Neural cell (in vitro differentiated cells): ENCODE measurements at regions not wholly inside any gene's neighbourhood (a gene's known extent, or its start where the extent isn't known, plus 50 kb on each side); places are given as distances from the start of the nearest gene placed in this dataset.

ENCODE experiments used
- H2AFZ ChIP-seq: fragments of 200-600, 300-800 bp; sonication (generic), shearing (Covaris generic); 2 replicates; pipeline ENCODE4 v1.6.0; 2014; ENCODE audit warnings: low read depth, mild to moderate bottlenecking, antibody characterized with exemption, low read length, moderate library complexity
- H3F3A ChIP-seq: fragments of 200-600 bp; shearing (Covaris generic); 2 replicates; pipeline ENCODE4 v1.6.1; 2016; ENCODE audit warnings: mild to moderate bottlenecking, moderate library complexity, mixed read lengths, antibody characterized with exemption, low read length; ENCODE audit not compliant: insufficient read depth, poor library complexity, severe bottlenecking
- H3K27ac ChIP-seq: fragments of 200-600, 300-800 bp; sonication (generic), shearing (Covaris generic); 2 replicates; pipeline ENCODE4 v1.5.1; 2014; ENCODE audit warnings: mild to moderate bottlenecking, low read length, moderate library complexity
- H3K27me3 ChIP-seq: fragments of 300-800, 200-600 bp; sonication (generic), shearing (Covaris generic); 2 replicates; pipeline ENCODE4 v1.6.0; 2014; ENCODE audit warnings: mild to moderate bottlenecking, low read depth, low read length, moderate library complexity; ENCODE audit not compliant: insufficient read depth
- H3K36me3 ChIP-seq: fragments of 300-800, 200-600 bp; sonication (generic), shearing (Covaris generic); 2 replicates; pipeline ENCODE4 v1.5.1; 2014; ENCODE audit warnings: mild to moderate bottlenecking, antibody characterized with exemption, low read length, moderate library complexity; ENCODE audit not compliant: insufficient read depth
- H3K4me2 ChIP-seq: fragments of 300-800, 200-600 bp; sonication (generic), shearing (Covaris generic); 2 replicates; pipeline ENCODE4 v1.6.0; 2014; ENCODE audit warnings: mild to moderate bottlenecking, low read length
- H3K4me3 ChIP-seq: fragments of 300-800, 200-600 bp; sonication (generic), shearing (Covaris generic); 2 replicates; pipeline ENCODE4 v1.5.1; 2014; ENCODE audit warnings: mild to moderate bottlenecking, low read length, moderate library complexity
- H3K79me2 ChIP-seq: fragments of 200-600 bp; shearing (Covaris generic); replicated peaks from 2 replicates; pipeline ENCODE4 v1.6.0; 2014; ENCODE audit warnings: mild to moderate bottlenecking, low read length, moderate library complexity; ENCODE audit not compliant: insufficient read depth
- H3K9ac ChIP-seq: fragments of 300-800, 200-600 bp; sonication (generic), shearing (Covaris generic); 2 replicates; pipeline ENCODE4 v1.6.1; 2016; ENCODE audit warnings: mild to moderate bottlenecking, low read length, mixed read lengths
- H3K9me2 ChIP-seq: fragments of 200-600 bp; shearing (Covaris generic); 2 replicates; pipeline ENCODE4 v1.6.1; 2016; ENCODE audit warnings: mild to moderate bottlenecking, low read length, mixed read lengths; ENCODE audit not compliant: insufficient read depth
- H3K9me3 ChIP-seq: fragments of 200-600, 300-800 bp; sonication (generic), shearing (Covaris generic); 2 replicates; pipeline ENCODE4 v1.6.1; 2016; ENCODE audit warnings: mild to moderate bottlenecking, mixed run types, low read length, moderate library complexity, mixed read lengths
- H4K20me1 ChIP-seq: fragments of 200-600 bp; shearing (Covaris generic); 2 replicates; pipeline ENCODE4 v1.6.1; 2016; ENCODE audit warnings: mild to moderate bottlenecking, mixed run types; ENCODE audit not compliant: insufficient read depth
- CTCF ChIP-seq: fragments of 450-650 bp; IDR thresholded peaks from 2 replicates; pipeline ENCODE4 v1.5.1; 2014; ENCODE audit warnings: antibody characterized with exemption, mild to moderate bottlenecking, moderate library complexity; ENCODE audit not compliant: poor library complexity, severe bottlenecking
- EP300 ChIP-seq: fragments of 450-650 bp; conservative IDR thresholded peaks from 2 replicates; pipeline ENCODE4 v1.6.1; 2014; ENCODE audit warnings: antibody characterized with exemption, mild to moderate bottlenecking, moderate library complexity; ENCODE audit not compliant: poor library complexity, severe bottlenecking
- EZH2 ChIP-seq: fragments of 200-600, 300-800 bp; shearing (Covaris generic), sonication (generic); IDR thresholded peaks from 2 replicates; pipeline ENCODE4 v1.6.1; 2014; ENCODE audit warnings: antibody characterized with exemption, low read length, borderline replicate concordance, mild to moderate bottlenecking; ENCODE audit not compliant: insufficient read depth, poor library complexity, severe bottlenecking
- MXI1 ChIP-seq: fragments of 450-650 bp; conservative IDR thresholded peaks from 2 replicates; pipeline ENCODE4 v1.6.1; 2014; ENCODE audit warnings: antibody characterized with exemption, mild to moderate bottlenecking; ENCODE audit not compliant: poor library complexity, severe bottlenecking
- POLR2AphosphoS5 ChIP-seq: IDR thresholded peaks from 2 replicates; pipeline ENCODE4 v1.6.1; 2012
- RAD21 ChIP-seq: fragments of 450-650 bp; conservative IDR thresholded peaks from 2 replicates; pipeline ENCODE4 v1.6.1; 2014; ENCODE audit warnings: antibody characterized with exemption, mild to moderate bottlenecking, moderate library complexity
- SMC3 ChIP-seq: fragments of 450-650 bp; conservative IDR thresholded peaks from 2 replicates; pipeline ENCODE4 v1.6.1; 2014; ENCODE audit warnings: antibody characterized with exemption, mild to moderate bottlenecking, moderate library complexity; ENCODE audit not compliant: poor library complexity
- TAF1 ChIP-seq: IDR thresholded peaks from 2 replicates; pipeline ENCODE4 v1.6.1; 2012; ENCODE audit warnings: low read depth
- TF ChIP-seq, protein P1 (sequence below): IDR thresholded peaks from 2 replicates; pipeline ENCODE4 v1.6.1; 2012; ENCODE audit warnings: borderline replicate concordance

DNA sequence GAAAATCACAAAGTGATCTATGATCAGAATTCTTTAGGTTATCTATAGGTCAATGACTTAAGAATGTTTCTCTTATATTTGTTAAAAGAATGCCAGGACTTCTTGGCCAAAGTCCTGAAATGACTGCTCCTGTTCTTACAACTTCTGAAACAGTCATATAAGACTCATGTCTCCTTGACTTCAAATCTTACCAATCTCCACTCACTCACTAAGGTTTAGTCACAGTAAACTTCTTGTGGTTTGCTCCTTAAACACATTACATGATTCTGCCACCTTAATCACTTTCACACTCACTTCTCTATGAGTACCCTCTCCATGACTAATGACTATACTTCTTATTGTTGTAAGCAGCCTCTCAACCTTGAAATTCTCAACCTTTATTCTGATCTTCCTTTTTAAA lies 648.7 kb upstream of the CCDC179 start:
- no peak overlapping the region for H3K9ac ChIP-seq
- no peaks in the 10 kb centered on the region for H4K20me1 ChIP-seq
- H3K79me2 ChIP-seq, result no peaks in the 10 kb centered on the region
- TF ChIP-seq, protein P1, sequence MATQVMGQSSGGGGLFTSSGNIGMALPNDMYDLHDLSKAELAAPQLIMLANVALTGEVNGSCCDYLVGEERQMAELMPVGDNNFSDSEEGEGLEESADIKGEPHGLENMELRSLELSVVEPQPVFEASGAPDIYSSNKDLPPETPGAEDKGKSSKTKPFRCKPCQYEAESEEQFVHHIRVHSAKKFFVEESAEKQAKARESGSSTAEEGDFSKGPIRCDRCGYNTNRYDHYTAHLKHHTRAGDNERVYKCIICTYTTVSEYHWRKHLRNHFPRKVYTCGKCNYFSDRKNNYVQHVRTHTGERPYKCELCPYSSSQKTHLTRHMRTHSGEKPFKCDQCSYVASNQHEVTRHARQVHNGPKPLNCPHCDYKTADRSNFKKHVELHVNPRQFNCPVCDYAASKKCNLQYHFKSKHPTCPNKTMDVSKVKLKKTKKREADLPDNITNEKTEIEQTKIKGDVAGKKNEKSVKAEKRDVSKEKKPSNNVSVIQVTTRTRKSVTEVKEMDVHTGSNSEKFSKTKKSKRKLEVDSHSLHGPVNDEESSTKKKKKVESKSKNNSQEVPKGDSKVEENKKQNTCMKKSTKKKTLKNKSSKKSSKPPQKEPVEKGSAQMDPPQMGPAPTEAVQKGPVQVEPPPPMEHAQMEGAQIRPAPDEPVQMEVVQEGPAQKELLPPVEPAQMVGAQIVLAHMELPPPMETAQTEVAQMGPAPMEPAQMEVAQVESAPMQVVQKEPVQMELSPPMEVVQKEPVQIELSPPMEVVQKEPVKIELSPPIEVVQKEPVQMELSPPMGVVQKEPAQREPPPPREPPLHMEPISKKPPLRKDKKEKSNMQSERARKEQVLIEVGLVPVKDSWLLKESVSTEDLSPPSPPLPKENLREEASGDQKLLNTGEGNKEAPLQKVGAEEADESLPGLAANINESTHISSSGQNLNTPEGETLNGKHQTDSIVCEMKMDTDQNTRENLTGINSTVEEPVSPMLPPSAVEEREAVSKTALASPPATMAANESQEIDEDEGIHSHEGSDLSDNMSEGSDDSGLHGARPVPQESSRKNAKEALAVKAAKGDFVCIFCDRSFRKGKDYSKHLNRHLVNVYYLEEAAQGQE, result no peak
- TF ChIP-seq TAF1 (no peak), EP300 (no peak), RAD21 (no peak), POLR2AphosphoS5 (no peak), CTCF (no peak), SMC3 (no peak), EZH2 (no peak), MXI1 (no peak)
- no peak overlapping the region for H3K27ac ChIP-seq
- no peak overlapping the region for H3K4me3 ChIP-seq
- H2AFZ ChIP-seq, result no peak overlapping the region
- no peaks in the 10 kb centered on the region for H3F3A ChIP-seq
- no peaks in the 10 kb centered on the region for H3K36me3 ChIP-seq
- no peaks in the 10 kb centered on the region for H3K9me3 ChIP-seq
- H3K9me2 ChIP-seq, result no peaks in the 10 kb centered on the region
- no peaks in the 10 kb centered on the region for H3K27me3 ChIP-seq
- H3K4me2 ChIP-seq, result no peak overlapping the region

DNA sequence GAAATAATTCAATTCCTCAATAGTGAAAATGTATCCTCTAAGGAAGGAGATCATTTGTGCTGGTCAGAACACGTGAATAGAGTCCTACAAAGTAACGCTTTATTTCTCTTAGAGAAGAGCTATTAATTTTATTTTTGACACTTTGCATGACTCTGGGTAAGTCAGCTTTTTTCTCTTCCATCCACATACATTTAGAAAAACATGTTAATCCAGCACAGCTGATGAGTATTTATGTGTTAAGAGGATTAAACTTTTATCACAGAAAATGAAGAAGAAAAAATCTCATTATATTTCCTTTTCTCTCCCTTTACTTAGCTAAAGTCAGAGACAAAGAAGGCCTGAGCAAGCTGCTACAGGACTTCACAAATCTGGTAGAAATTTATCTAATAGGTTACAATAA lies 649.5 kb upstream of the CCDC179 start:
- no peaks in the 10 kb centered on the region for H4K20me1 ChIP-seq
- H3F3A ChIP-seq, result no peaks in the 10 kb centered on the region

More for the DNA sequence above, 649.5 kb upstream of the CCDC179 start:
- H3K9ac ChIP-seq, result no peak overlapping the region
- H3K9me2 ChIP-seq, result no peaks in the 10 kb centered on the region
- no peak overlapping the region for H2AFZ ChIP-seq
- no peak overlapping the region for H3K27ac ChIP-seq
- no peak overlapping the region for H3K4me3 ChIP-seq
- TF ChIP-seq MXI1 (no peak), RAD21 (no peak), CTCF (no peak), EP300 (no peak), EZH2 (no peak)
- TF ChIP-seq, protein P1, result no peak
- no peaks in the 10 kb centered on the region for H3K27me3 ChIP-seq
- H3K9me3 ChIP-seq, result no peaks in the 10 kb centered on the region
- no peaks in the 10 kb centered on the region for H3K79me2 ChIP-seq
- H3K4me2 ChIP-seq, result no peak overlapping the region
- H3K36me3 ChIP-seq, result no peaks in the 10 kb centered on the region
